ENCODE measurements at regions not wholly inside any gene's neighbourhood (a gene's known extent, or its start where the extent isn't known, plus 50 kb on each side); places are given as distances from the start of the nearest gene placed in this dataset.

DNA sequence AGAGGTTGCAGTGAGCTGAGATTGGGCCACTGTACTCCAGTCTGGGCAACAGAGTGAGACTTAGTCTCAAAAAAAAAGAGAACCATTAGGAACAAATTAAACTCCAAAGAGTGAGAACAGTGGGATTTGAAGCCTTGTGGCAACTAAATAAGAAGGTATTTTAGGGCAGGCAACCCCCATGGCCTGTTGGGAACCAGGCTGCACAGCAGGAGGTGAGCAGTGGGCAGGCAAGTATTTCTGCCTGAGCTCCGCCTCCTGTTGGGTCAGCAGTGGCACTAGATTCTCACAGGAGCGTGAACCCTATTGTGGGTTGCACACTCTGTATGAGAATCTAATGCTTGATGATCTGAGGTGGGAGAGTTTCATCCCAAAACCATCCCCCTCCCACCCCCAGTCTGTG lies 57.6 kb upstream of the MED9 start:
- TF ChIP-seq RAD21 (IDR thresholded peaks at IDR 0.05; ENCODE audit: low read depth) (no peak), CREB1 (IDR thresholded peaks at IDR 0.05; ENCODE audit: low read depth) (no peak), EGR1 (IDR thresholded peaks at IDR 0.05) (no peak), YY1 (IDR thresholded peaks at IDR 0.05; ENCODE audit: low read depth) (no peak)
